Heart left ventricle (tissue), 16 donors: ENCODE measurements at regions not wholly inside any gene's neighbourhood (a gene's known extent, or its start where the extent isn't known, plus 50 kb on each side); places are given as distances from the start of the nearest gene placed in this dataset.

ENCODE experiments used
- ATAC-seq, 4 donors: fragments of 200-7000 bp; cut with Tn5 transposase; one replicate each; pipeline ENCODE4 v1.9.1; 2020 to 2022; ENCODE audit warnings: moderate library complexity in 4 of 4, mild to moderate bottlenecking in 3 of 4, moderate number of reproducible peaks in 1 of 4
- DNase-seq, 5 donors: peaks; one replicate each; pipeline ENCODE4 v3.0.0-alpha.2; 2020
- H3K27ac ChIP-seq, 12 donors: fragments of 200-600 bp; sonication (generic) in 4 of 12; one replicate each; pipeline versions ENCODE4 v1.5.0 to v1.8.0; 2016 to 2022; ENCODE audit warnings: mild to moderate bottlenecking in 2 of 12
- H3K27me3 ChIP-seq, 9 donors: fragments of 200-600 bp; sonication (generic) in 2 of 9; one replicate each; pipeline versions ENCODE4 v1.5.1 to v1.8.0; 2016 to 2022; ENCODE audit warnings: mild to moderate bottlenecking in 3 of 9
- H3K36me3 ChIP-seq, 9 donors: fragments of 200-600 bp; sonication (generic) in 2 of 9; one replicate each; pipeline versions ENCODE4 v1.5.0 to v1.8.0; 2018 to 2022; ENCODE audit warnings: mild to moderate bottlenecking in 2 of 9
- H3K4me1 ChIP-seq, 12 donors: fragments of 200-600 bp; sonication (generic) in 4 of 12; one replicate each; pipeline versions ENCODE4 v1.5.0 to v1.8.0; 2016 to 2022; ENCODE audit warnings: mild to moderate bottlenecking in 3 of 12
- H3K4me3 ChIP-seq, 12 donors: fragments of 200-600 bp; sonication (generic) in 4 of 12; one replicate each; pipeline versions ENCODE4 v1.5.0 to v1.8.0; 2017 to 2022; ENCODE audit warnings: mild to moderate bottlenecking in 9 of 12, moderate library complexity in 4 of 12
- H3K9me3 ChIP-seq, 12 donors: fragments of 200-600 bp; sonication (generic) in 4 of 12; one replicate each; pipeline versions ENCODE4 v1.5.0 to v1.8.0; 2016 to 2022; ENCODE audit warnings: mild to moderate bottlenecking in 1 of 12
- POLR2A ChIP-seq, 2 donors: fragments of 450-650 bp; IDR thresholded peaks; one replicate each; pipeline ENCODE4 v1.6.1; 2017; ENCODE audit warnings: antibody characterized with exemption in 2 of 2, mild to moderate bottlenecking in 2 of 2, moderate library complexity in 2 of 2
- WGBS, 4 donors: extraction: QIAGEN DNeasy Blood & Tissue Kit in 2 of 4; methylation state at CpG; one replicate each; pipeline versions ENCODE4 v1.1.5 to v1.1.7; 2013 to 2018; 5-methylcytosine and 5-hydroxymethylcytosine counted together
- intact Hi-C, 10 donors: fragments of 100-400 bp; cut with DNase I; formaldehyde crosslinking; loops; one replicate each; pipeline versions ENCODE4 v1.11.1 to v1.14.2; 2022
- TF ChIP-seq, protein P1 (sequence below), 12 donors: fragments of 200-600 bp; sonication (generic) in 4 of 12; IDR thresholded peaks; one replicate each; pipeline versions ENCODE4 v1.5.0 to v1.8.0; 2018 to 2022; ENCODE audit warnings: antibody characterized with exemption in 12 of 12, mild to moderate bottlenecking in 5 of 12
- donor health status: ischemic (EF 13 %, LVEDD 7.1; RV severe dilation, severe dysfunction).
- donor health status: healthy with polysubstance abuse.
- donor health status: DM: no; HTN: yes; CAD: no.
- donor health status: DM: no; HTN: no; CAD: no.
- donor health status: ischemic (EF 25% LVEDD 6.9; RV normal size, moderate dysfunction).
- donor health status: ischemic (EF 25% LVEDD 5.7; RV mildly dilated, moderate dysfunction).
- donor health status: healthy.
- donor health status: DM: yes; HTN: yes; CAD: no.
- donor health status: ischemic (EF 35%, LVEDD 5.7; RV mildly dilated, moderate dysfunction).
- donor health status: nonischemic (EF 11% LVEDD 7.7; RV severe dilation, severe dysfunction).
- donor health status: DM: yes; HTN: yes; CAD: no.
- donor health status: PGD.
- donor health status: ischemic (EF 29% LVEDD 5.4; RV normal size, mild dysfunction).
- donor health status: nonischemic (EF 23%, LVEDD 6.1; RV moderate dilation, normal function).

DNA sequence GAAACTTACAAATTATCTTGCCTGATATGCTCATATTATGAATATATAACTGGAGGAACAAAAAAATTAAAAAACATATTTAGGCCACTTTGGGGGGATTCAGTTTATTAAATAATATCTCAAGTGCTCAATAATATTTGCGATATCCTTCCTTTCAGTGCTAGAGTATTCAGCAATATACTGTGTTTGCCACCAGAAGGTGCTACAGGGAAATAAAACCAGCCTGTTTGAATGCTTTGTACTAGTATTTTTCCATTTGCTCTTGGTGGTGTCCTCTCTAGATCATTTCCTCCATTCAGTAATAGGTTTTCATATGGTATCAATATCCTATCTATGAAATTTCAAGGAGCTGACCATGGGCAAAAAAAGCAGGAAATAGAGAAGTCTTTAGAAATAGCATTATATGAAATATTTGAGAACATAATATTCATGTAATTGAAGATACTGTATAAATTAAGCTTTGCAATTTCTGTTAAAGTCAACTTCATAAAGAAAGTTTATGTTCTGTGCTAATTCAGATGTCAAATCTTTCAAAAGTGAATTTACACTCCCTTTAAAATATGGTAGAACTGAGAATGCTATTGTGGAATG is 106.2 kb upstream of the NAV3 start:
- H3K36me3 ChIP-seq, result no peaks in the 10 kb centered on the region
- WGBS, 4 donors, result 33 to 72% (median 39%) methylated on average over 1 of the region's 1 CpG
- DNase-seq, result peak in 1 of 5 donors; percentile 6
- no peak overlapping the region for H3K27ac ChIP-seq
- H3K9me3 ChIP-seq, result no peaks in the 10 kb centered on the region
- TF ChIP-seq, protein P1, sequence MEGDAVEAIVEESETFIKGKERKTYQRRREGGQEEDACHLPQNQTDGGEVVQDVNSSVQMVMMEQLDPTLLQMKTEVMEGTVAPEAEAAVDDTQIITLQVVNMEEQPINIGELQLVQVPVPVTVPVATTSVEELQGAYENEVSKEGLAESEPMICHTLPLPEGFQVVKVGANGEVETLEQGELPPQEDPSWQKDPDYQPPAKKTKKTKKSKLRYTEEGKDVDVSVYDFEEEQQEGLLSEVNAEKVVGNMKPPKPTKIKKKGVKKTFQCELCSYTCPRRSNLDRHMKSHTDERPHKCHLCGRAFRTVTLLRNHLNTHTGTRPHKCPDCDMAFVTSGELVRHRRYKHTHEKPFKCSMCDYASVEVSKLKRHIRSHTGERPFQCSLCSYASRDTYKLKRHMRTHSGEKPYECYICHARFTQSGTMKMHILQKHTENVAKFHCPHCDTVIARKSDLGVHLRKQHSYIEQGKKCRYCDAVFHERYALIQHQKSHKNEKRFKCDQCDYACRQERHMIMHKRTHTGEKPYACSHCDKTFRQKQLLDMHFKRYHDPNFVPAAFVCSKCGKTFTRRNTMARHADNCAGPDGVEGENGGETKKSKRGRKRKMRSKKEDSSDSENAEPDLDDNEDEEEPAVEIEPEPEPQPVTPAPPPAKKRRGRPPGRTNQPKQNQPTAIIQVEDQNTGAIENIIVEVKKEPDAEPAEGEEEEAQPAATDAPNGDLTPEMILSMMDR (IDR thresholded peaks at IDR 0.05), result peak; percentile 46 to 87 (median 74)
- no peak for TF ChIP-seq POLR2A (IDR thresholded peaks at IDR 0.05)
- intact Hi-C loops, result loop anchor here in 8 of 10 donors (1.0 to 10.0 kb wide), 3 partner anchors 110 to 201 kb away; partner anchors contain the start of gene NAV3 (in 1 of the 8)
- H3K4me1 ChIP-seq, result peaks cover 0 to 5% (median 0%) of the 10 kb centered on the region in 12 donors
- peak in 3 of 4 donors; percentile 76 to 85 (median 82) for ATAC-seq
- no peak overlapping the region for H3K4me3 ChIP-seq
- H3K27me3 ChIP-seq, result no peaks in the 10 kb centered on the region

DNA sequence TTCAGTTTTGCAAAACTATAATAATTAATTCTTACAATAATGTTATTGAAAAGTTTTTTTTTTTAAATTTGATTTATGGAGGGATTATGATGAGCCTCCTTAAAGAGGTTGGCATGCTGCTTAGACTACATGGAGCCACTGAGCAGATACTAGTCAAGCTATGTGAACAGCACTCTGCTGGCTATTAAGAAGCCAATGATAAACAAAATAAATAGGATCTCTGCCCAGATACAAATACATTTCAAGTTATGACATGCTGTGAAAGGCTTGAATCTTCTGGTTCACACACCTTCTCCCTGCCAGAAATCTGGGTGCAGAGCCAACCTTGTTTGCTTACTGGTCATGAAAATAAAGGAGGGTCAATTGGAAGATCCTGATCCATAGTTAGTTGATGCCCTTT is 107.4 kb upstream of the NAV3 start:
- TF ChIP-seq, protein P1 (IDR thresholded peaks at IDR 0.05), result no peak
- TF ChIP-seq POLR2A (IDR thresholded peaks at IDR 0.05), result no peak
- Histone ChIP-seq H3K27me3 (no peaks in the 10 kb centered on the region), H3K4me3 (no peak overlapping the region), H3K4me1 (peaks cover 0 to 5% (median 0%) of the 10 kb centered on the region in 12 donors), H3K36me3 (no peaks in the 10 kb centered on the region), H3K27ac (no peak overlapping the region), H3K9me3 (peaks cover 0 to 8% (median 0%) of the 10 kb centered on the region in 12 donors)
- intact Hi-C loops, result loop anchor here in 1 of 10 donors (10.0 kb wide), 1 partner anchor 111 kb away; the partner anchor contains the start of gene NAV3
- no peak for ATAC-seq
- no peak for DNase-seq

DNA sequence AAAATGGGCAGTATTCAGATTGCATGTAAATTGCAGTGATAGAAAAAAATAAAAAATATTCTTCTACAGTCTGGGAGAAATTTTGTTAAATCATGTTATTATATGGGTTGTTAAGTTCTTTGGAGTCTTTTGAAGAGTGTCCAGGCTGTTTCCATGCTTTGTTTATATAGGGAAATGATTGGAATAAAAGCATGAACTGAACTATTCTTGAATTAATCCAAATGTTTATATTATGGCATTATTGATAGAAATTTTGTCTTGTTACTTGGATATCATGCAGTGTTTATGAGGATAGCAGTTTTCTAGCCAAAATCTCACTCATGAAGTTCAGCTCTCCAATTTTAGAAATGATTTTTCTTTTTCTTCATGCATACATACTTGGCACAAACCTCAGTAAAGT is 108.2 kb upstream of the NAV3 start:
- no peak for ATAC-seq
- Histone ChIP-seq H3K36me3 (no peaks in the 10 kb centered on the region), H3K4me1 (peaks cover 0 to 5% (median 0%) of the 10 kb centered on the region in 12 donors), H3K4me3 (no peak overlapping the region), H3K27ac (no peak overlapping the region), H3K9me3 (peaks cover 0 to 13% (median 0%) of the 10 kb centered on the region in 12 donors), H3K27me3 (no peaks in the 10 kb centered on the region)
- intact Hi-C loops, result loop anchor here in 1 of 10 donors (10.0 kb wide), 1 partner anchor 112 kb away; the partner anchor contains the start of gene NAV3
- TF ChIP-seq, protein P1 (IDR thresholded peaks at IDR 0.05), result no peak
- TF ChIP-seq POLR2A (IDR thresholded peaks at IDR 0.05), result no peak
- no peak for DNase-seq

DNA sequence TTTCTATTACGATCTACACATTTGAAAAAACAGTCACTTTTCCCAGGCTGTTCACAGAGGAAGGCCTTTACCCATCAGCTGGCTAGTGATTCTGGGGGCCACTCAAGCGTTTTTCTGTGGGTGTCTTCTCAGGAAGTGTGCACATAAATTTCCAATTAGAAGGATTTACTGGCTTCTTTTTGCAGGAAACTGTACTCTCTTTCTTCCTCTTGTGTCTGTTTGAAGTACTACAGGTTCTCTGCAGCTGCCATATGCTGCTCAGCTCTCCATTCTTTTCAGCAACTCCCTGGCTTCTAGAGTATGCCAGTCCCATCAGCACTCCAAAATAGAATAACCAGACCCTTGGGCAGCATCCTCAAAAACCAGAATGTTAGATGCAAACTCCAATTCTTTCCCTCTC is 110.4 kb upstream of the NAV3 start:
- 62 to 71% (median 63%) methylated on average over 2 of the region's 2 CpGs for WGBS, 4 donors
- ATAC-seq, result no peak
- intact Hi-C loops, result loop anchor here in 1 of 10 donors (2.0 to 10.0 kb wide), 2 partner anchors 115 to 197 kb away; partner anchors contain the start of gene NAV3

More for the DNA sequence above, 110.4 kb upstream of the NAV3 start:
- H3K4me1 ChIP-seq, result peaks cover 0 to 5% (median 0%) of the 10 kb centered on the region in 12 donors
- TF ChIP-seq, protein P1 (IDR thresholded peaks at IDR 0.05), result peak in 1 of 12 donors; percentile 5
- TF ChIP-seq POLR2A (IDR thresholded peaks at IDR 0.05), result no peak
- peaks cover 0 to 13% (median 0%) of the 10 kb centered on the region in 12 donors for H3K9me3 ChIP-seq
- no peak overlapping the region for H3K4me3 ChIP-seq
- H3K27me3 ChIP-seq, result no peaks in the 10 kb centered on the region
- no peak for DNase-seq
- H3K36me3 ChIP-seq, result no peaks in the 10 kb centered on the region
- H3K27ac ChIP-seq, result no peak overlapping the region
